HPDE6-E6E7 (cell line): ENCODE measurements at regions not wholly inside any gene's neighbourhood (a gene's known extent, or its start where the extent isn't known, plus 50 kb on each side); places are given as distances from the start of the nearest gene placed in this dataset.
"Not testable (repeated sequence)": the region's sequence is repeated elsewhere in the genome, so short reads cannot be mapped to it uniquely, and the experiment has no call there.

ENCODE experiments used
- DNase-seq: peaks from one replicate; pipeline ENCODE4 v3.0.0; 2011; ENCODE audit warnings: missing footprints; ENCODE audit errors: extremely low spot score

DNA sequence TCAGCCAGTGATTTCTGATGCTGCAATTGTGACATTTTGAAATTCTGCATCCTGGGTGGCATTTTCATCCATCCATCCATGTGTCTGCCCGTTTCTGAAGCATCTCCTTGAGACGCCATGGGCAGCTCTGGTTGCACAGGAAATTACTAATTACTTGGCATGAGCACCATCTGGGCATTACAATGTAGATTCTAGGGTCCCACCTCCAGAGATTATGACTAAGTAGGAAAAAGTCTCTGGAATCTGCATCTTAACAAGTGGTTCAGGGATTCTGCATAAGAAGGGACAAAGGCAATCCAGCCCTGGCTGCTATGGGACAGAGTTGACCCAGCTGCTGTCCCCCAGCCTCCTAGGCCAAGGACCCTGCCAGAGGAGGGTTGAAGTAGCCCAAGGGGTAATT, 65.3 kb downstream of the CUZD1 start:
- no peak for DNase-seq

DNA sequence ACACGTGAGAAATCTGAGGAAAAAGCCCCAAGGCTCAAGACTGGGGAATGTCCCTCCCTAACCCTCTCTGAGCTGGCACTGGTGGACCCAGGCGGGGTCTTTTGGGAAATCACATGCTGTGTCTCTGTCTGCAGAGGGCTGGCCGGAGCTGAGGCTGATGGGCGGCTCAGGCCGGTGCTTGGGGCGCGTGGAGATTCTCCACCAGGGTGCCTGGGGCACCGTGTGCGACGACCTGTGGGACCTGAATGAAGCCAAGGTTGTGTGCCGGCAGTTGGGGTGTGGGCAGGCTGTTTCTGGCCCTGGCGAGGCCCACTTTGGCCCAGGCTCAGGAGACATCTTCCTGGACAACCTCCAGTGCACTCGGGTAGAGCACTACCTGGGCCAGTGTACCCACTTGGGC, 65.7 kb downstream of the CUZD1 start:
- no peak for DNase-seq

DNA sequence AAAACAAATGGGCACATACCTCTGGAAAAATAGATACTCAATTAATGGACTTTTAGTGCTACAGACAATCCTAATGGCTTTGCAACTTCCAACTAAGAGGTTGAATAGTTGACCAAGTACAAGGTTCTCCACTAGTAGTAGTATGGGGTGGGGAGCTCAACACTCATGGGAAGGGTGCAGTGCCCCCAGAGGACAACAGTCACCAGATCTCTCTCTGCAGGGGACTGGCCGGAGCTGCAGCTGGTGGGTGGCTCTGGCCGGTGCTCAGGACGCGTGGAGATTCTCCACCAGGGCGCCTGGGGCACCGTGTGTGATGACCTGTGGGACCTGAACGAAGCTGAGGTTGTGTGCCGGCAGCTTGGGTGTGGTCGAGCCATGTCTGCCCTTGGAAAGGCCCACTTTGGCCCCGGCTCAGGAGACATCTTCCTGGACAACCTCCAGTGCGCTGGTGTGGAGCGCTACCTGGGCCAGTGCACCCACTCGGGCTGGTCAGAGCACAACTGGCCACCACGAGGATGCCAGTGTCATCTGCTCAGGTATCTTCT, 68.1 kb downstream of the CUZD1 start:
- DNase-seq = no peak

DNA sequence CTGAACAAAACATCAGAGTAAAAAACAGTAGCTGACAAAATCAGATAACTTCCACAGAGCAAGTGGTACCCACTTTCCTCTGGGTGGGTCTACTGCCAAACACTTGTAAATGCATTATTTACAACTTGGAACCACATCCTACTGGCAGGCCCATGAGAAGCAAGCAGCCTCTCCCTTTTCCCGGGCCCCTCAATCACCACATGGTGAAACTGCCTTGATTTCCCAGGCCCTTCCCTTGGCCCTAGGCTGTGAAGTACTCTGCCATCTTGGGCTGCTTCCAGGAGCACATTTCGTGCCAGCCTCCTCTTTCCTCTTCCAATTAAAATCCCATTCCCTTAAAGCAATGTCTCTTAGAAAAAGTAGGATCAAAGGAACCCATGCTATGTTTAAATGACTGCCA, 71.4 kb downstream of the CUZD1 start:
- no peak for DNase-seq

DNA sequence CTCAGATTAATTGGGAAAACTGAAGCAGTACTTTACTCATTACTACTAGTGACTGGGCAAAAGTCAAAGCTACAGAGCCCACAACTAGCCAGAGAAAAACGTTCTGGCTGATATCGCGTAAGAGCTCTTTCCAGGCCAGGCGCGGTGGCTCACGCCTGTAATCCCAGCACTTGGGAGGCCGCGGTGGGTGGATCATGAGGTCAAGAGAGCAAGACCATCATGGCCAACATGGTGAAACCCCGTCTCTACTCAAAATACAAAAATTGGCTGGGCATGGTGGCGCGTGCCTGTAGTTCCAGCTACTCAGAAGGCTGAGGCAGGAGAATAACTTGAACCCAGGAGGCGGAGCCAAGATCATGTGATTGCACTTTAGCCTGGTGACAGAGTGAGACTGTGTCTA, 71.8 kb upstream of the C10orf120 start:
- DNase-seq = not testable (repeated sequence)

DNA sequence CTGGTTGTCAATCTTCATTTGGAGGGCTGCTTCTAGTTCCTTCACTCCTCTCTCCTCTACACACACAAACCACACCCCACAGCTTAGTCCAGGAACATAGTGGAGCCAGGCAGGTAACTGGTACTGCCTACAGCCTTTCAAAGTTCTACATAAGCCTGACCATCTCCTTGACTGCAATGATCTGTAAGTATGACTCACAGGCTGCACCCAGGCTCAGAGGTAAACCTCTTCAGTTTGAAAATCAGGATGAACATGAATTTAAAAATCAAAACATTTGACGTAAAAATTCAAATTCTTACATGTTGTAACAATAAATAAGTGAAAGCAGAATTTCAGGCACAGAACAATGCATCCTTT, 68.7 kb upstream of the C10orf120 start:
- DNase-seq = peak; percentile 7

DNA sequence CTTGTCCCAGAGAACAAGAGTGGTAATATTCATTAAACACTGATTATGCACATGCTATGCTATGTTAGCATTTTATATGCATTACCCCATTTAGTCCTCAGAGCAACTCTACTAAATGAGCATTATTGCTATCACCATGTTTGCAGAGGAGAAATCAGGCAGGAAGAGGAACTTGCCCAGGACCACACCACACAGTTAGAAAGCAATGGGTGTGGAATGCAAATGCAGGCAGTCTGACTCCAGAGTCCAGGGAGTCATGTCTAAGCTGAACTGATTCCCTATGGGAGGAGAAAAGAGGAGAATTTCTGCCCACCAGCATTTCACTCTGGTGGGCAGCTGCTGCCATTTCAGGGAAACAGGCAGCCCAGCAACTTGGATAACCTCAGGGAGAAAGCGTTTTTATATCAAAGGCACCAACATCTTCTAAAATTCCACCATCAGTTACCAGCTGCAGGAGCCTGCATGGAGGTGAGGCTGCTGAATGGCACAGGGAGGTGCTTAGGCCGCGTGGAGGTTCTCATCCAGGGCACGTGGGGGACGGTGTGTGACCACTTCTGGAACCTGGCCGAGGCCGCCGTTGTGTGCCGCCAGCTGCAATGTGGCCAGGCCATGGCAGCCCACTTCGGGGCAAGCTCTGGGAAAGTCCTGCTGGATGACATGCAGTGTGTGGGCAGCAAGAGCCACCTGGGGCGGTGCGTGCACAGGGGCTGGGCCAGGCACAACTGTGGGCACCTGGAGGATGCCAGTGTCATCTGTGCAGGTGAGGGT, 68.2 kb upstream of the C10orf120 start:
- no peak for DNase-seq

DNA sequence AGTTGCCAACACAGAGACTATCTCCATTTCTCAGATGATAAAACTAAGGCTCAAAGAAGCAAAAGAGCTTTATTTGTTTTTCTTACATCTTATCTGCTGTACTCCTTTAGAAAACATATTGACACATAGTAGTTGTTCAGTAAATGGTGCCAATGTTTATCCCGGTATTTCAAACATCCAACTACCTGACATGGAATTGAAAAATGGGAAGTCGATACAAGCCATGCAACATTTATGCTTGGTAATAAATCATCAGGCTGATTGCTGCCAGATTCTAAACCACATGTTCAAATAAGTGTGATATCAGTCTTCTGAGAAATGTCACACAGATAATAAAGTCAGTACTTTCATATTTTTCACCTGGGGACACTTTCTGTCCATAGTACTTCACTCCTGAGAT, 65.8 kb upstream of the C10orf120 start:
- no peak for DNase-seq

DNA sequence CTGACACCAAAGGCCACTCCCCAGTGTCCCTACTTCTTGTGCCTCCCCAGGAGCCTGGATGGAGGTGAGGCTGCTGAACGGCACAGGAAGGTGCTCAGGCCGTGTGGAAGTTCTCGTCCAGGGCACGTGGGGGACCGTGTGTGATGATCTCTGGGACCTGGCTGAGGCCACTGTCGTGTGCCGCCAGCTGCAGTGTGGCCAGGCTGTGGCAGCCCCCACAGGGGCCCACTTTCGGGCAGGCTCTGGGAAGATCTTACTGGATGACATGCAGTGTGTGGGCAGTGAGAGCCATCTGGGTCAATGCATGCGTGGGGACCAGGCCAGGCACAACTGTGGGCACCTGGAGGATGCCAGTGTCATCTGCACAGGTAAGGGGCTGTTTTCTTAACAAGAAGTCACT, 57.0 kb upstream of the C10orf120 start:
- no peak for DNase-seq

DNA sequence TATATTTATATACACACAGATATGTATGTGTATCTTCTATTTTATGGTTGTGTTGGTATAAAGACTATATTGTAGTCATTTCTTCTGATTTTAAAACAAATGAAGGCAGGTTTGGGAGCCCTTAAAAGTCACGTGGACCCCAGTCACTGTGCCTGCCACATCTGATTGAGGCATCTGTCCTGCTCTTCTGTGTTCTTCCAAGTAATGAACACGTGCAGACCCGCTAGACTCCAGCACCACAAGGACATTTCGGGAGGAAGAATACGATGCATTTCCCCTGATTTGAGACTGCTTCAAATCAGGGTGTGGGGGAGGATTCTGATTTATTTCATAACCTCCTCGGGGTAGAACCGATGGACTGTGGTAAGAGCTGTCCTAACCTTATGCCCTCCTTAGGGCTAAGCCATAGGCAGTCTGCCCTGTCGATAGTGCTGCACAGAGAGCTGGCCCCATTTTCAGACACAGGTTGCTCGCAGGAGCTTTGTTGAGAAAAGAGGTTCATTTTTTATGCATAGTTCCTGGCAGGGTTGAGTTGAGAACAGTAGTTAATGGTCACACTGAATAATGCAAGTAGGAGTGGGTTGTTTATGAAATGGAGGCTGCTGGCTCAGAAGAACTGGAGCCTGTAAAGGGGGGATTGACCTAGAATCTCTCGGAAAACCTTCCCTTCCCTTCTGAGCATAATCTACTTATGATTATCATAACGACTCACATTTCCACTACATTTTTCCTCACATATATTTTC, 55.0 kb upstream of the C10orf120 start:
- DNase-seq = no peak

DNA sequence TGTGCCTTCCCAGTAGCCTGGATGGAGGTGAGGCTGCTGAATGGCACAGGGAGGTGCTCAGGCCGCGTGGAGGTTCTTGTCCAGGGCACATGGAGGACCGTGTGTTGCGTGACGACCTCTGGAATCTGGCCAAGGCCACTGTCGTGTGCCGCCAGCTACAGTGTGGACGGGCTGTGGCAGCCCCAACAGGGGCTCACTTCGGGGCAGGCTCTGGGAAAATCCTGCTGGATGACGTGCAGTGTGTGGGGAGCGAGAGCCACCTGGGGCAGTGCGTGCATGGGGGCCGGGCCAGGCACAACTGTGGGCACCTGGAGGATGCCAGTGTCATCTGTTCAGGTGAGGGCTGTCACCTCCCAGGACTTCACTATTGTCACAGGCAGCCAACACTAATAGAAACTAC, 50.2 kb upstream of the C10orf120 start:
- no peak for DNase-seq
